ENCODE measurements at regions not wholly inside any gene's neighbourhood (a gene's known extent, or its start where the extent isn't known, plus 50 kb on each side); places are given as distances from the start of the nearest gene placed in this dataset.

DNA sequence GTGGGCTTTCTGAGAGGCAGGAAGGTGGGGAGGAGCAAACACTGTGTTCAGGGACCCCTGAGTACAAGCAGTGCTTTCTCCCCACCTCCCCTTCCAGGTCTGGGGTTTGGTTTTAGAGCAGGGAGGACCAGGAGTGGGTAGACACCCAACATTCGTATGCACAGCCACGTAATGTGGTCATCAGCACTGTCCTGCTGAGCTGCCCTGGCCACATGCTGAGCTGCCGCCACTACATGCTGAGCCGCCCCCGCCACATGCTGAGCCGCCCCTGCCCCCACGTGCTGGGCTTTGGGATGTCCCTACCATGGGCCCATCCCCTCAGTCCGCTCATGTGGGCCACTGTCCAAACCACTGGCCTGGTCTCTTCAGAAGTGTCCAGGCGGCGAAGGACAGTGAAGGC lies 214.9 kb upstream of the CST7 start:
- TF ChIP-seq, protein P1, sequence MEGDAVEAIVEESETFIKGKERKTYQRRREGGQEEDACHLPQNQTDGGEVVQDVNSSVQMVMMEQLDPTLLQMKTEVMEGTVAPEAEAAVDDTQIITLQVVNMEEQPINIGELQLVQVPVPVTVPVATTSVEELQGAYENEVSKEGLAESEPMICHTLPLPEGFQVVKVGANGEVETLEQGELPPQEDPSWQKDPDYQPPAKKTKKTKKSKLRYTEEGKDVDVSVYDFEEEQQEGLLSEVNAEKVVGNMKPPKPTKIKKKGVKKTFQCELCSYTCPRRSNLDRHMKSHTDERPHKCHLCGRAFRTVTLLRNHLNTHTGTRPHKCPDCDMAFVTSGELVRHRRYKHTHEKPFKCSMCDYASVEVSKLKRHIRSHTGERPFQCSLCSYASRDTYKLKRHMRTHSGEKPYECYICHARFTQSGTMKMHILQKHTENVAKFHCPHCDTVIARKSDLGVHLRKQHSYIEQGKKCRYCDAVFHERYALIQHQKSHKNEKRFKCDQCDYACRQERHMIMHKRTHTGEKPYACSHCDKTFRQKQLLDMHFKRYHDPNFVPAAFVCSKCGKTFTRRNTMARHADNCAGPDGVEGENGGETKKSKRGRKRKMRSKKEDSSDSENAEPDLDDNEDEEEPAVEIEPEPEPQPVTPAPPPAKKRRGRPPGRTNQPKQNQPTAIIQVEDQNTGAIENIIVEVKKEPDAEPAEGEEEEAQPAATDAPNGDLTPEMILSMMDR (IDR thresholded peaks at IDR 0.05): no peak
- TF ChIP-seq EP300 (IDR thresholded peaks at IDR 0.05): no peak
- TF ChIP-seq POLR2A (IDR thresholded peaks at IDR 0.05): no peak

Data from gastroesophageal sphincter (tissue), 3 donors.